Chondrocyte (in vitro differentiated cells): ENCODE measurements at regions not wholly inside any gene's neighbourhood (a gene's known extent, or its start where the extent isn't known, plus 50 kb on each side); places are given as distances from the start of the nearest gene placed in this dataset.

ENCODE experiments used
- DNase-seq: peaks from one replicate; pipeline ENCODE4 v3.0.0; 2021; ENCODE audit warnings: mixed read lengths, low spot score
- H3K27ac Mint-ChIP-seq: one replicate; pipeline ENCODE4 v1.8.0; 2021; ENCODE audit warnings: mild to moderate bottlenecking, moderate library complexity, mixed read lengths; ENCODE audit not compliant: unreplicated experiment
- H3K27me3 Mint-ChIP-seq: 2 replicates; pipeline ENCODE4 v1.8.0; 2021; ENCODE audit warnings: low read depth, mixed read lengths
- H3K36me3 Mint-ChIP-seq: 2 replicates; pipeline ENCODE4 v1.8.0; 2021; ENCODE audit warnings: low read depth, mixed read lengths
- H3K4me1 Mint-ChIP-seq: 2 replicates; pipeline ENCODE4 v1.8.0; 2021; ENCODE audit warnings: low read depth, mild to moderate bottlenecking, mixed read lengths
- H3K4me3 Mint-ChIP-seq: one replicate; pipeline ENCODE4 v1.8.0; 2021; ENCODE audit warnings: mild to moderate bottlenecking, moderate library complexity, mixed read lengths; ENCODE audit not compliant: unreplicated experiment
- H3K9me3 Mint-ChIP-seq: 2 replicates; pipeline ENCODE4 v1.8.0; 2021; ENCODE audit warnings: low read depth, mixed read lengths
- CTCF ChIP-seq: fragments of 200-600 bp; sonication (generic); IDR thresholded peaks from 2 replicates; pipeline ENCODE4 v1.5.0; 2021; ENCODE audit warnings: antibody characterized with exemption, mild to moderate bottlenecking, moderate library complexity

- H3K27me3 Mint-ChIP-seq = no peaks in the 10 kb centered on the region
- H3K9me3 Mint-ChIP-seq = no peaks in the 10 kb centered on the region
- H3K27ac Mint-ChIP-seq = peak overlapping the region; percentile 75
- H3K4me1 Mint-ChIP-seq = peaks cover 34% of the 10 kb centered on the region
- H3K4me3 Mint-ChIP-seq = no peak overlapping the region
- no peak for DNase-seq
- no peaks in the 10 kb centered on the region for H3K36me3 Mint-ChIP-seq
- TF ChIP-seq CTCF = no peak
Measured at GRCh38 chr4:124431653-124432192, 280.8 kb downstream of the ANKRD50 start.

GRCh38 chr4:124432500-124432899 lies 280.0 kb downstream of the ANKRD50 start:
- no peak overlapping the region for H3K4me3 Mint-ChIP-seq
- peak overlapping the region; percentile 72 for H3K27ac Mint-ChIP-seq
- no peaks in the 10 kb centered on the region for H3K9me3 Mint-ChIP-seq
- no peak for TF ChIP-seq CTCF
- no peaks in the 10 kb centered on the region for H3K36me3 Mint-ChIP-seq
- peaks cover 34% of the 10 kb centered on the region for H3K4me1 Mint-ChIP-seq
- no peaks in the 10 kb centered on the region for H3K27me3 Mint-ChIP-seq
- no peak for DNase-seq

GRCh38 chr4:124433044-124433443 lies 279.5 kb downstream of the ANKRD50 start:
- DNase-seq = no peak
- Mint-ChIP-seq H3K27ac (peak overlapping the region; percentile 72), H3K36me3 (no peaks in the 10 kb centered on the region), H3K9me3 (no peaks in the 10 kb centered on the region), H3K4me1 (peaks cover 39% of the 10 kb centered on the region), H3K4me3 (no peak overlapping the region), H3K27me3 (no peaks in the 10 kb centered on the region)
- TF ChIP-seq CTCF = no peak

GRCh38 chr4:124433500-124433899 lies 279.0 kb downstream of the ANKRD50 start:
- peaks cover 44% of the 10 kb centered on the region for H3K4me1 Mint-ChIP-seq
- no peaks in the 10 kb centered on the region for H3K36me3 Mint-ChIP-seq
- no peak overlapping the region for H3K4me3 Mint-ChIP-seq
- H3K9me3 Mint-ChIP-seq = no peaks in the 10 kb centered on the region
- H3K27me3 Mint-ChIP-seq = no peaks in the 10 kb centered on the region
- H3K27ac Mint-ChIP-seq = no peak overlapping the region
- no peak for TF ChIP-seq CTCF
- no peak for DNase-seq

GRCh38 chr4:124435274-124435950 lies 277.1 kb downstream of the ANKRD50 start:
- no peaks in the 10 kb centered on the region for H3K27me3 Mint-ChIP-seq
- H3K4me1 Mint-ChIP-seq = peaks cover 41% of the 10 kb centered on the region
- peaks cover 4% of the 10 kb centered on the region for H3K9me3 Mint-ChIP-seq
- no peak overlapping the region for H3K27ac Mint-ChIP-seq
- no peak for TF ChIP-seq CTCF
- no peak overlapping the region for H3K4me3 Mint-ChIP-seq
- no peaks in the 10 kb centered on the region for H3K36me3 Mint-ChIP-seq
- no peak for DNase-seq
